CD4-positive, alpha-beta T cell (primary cell): ENCODE measurements at regions not wholly inside any gene's neighbourhood (a gene's known extent, or its start where the extent isn't known, plus 50 kb on each side); places are given as distances from the start of the nearest gene placed in this dataset.

Source experiments
- ATAC-seq: fragments of 200-7000 bp; cut with Tn5 transposase; one replicate; pipeline ENCODE4 v1.10.0; 2022; ENCODE audit warnings: mild to moderate bottlenecking; ENCODE audit not compliant: poor library complexity
- CTCF ChIA-PET: fragments of 350-600 bp; sonication (Branson Sonifier 250); formaldehyde crosslinking; loops from one replicate; lab custom pipeline; 2021; ENCODE audit warnings: antibody characterized with exemption, inconsistent platforms; lab: Charles Lee
- POLR2A ChIA-PET: fragments of 350-600 bp; sonication (Branson Sonifier 250); formaldehyde crosslinking; loops from one replicate; lab custom pipeline; 2021; ENCODE audit warnings: antibody characterized with exemption, inconsistent platforms; lab: Charles Lee
- DNase-seq, 14 experiments: peaks; one replicate each; pipeline ENCODE4 v3.0.0-alpha.2; 2013 to 2020; ENCODE audit warnings: mixed read lengths in 2 of 14
- H3K27ac ChIP-seq, 2 donors: one replicate each; pipeline versions ENCODE4 v1.5.1 to v1.7.0; 2013; ENCODE audit warnings: low read length in 2 of 2, low read depth in 1 of 2, mild to moderate bottlenecking in 1 of 2
- H3K27me3 ChIP-seq, 2 experiments: 1 replicate in 1 of 2; 2 replicates in 1 of 2; pipeline versions ENCODE4 v1.6.1 to v1.7.0; 2013; ENCODE audit warnings: low read length in 2 of 2, control low read depth in 1 of 2, mild to moderate bottlenecking in 1 of 2, moderate library complexity in 1 of 2; ENCODE audit not compliant: insufficient read depth in 2 of 2, control insufficient read depth in 1 of 2
- H3K36me3 ChIP-seq: one replicate; pipeline ENCODE4 v1.6.1; 2013; ENCODE audit warnings: low read length, control low read depth; ENCODE audit not compliant: insufficient read depth
- H3K4me1 ChIP-seq: one replicate; pipeline ENCODE4 v1.6.1; 2013; ENCODE audit warnings: low read length, control low read depth; ENCODE audit not compliant: insufficient read depth
- H3K4me3 ChIP-seq: one replicate; pipeline ENCODE4 v1.5.1; 2013; ENCODE audit warnings: mild to moderate bottlenecking, low read length, moderate library complexity
- H3K9me3 ChIP-seq, 2 experiments: 1 replicate in 1 of 2; 2 replicates in 1 of 2; pipeline versions ENCODE4 v1.6.1 to v1.7.0; 2013; ENCODE audit warnings: low read length in 2 of 2, mild to moderate bottlenecking in 2 of 2, control low read depth in 1 of 2, moderate library complexity in 1 of 2; ENCODE audit not compliant: control insufficient read depth in 1 of 2, insufficient read depth in 1 of 2
- H3K27ac Mint-ChIP-seq: one replicate; pipeline ENCODE4 v1.8.0; 2020; ENCODE audit warnings: mixed read lengths
- H3K27me3 Mint-ChIP-seq: one replicate; pipeline ENCODE4 v1.8.0; 2021; ENCODE audit warnings: mixed read lengths
- H3K36me3 Mint-ChIP-seq: one replicate; pipeline ENCODE4 v1.8.0; 2021; ENCODE audit warnings: low read depth, mixed read lengths
- H3K4me1 Mint-ChIP-seq: one replicate; pipeline ENCODE4 v1.8.0; 2021; ENCODE audit warnings: low read depth, mixed read lengths
- H3K4me3 Mint-ChIP-seq: one replicate; pipeline ENCODE4 v1.8.0; 2020; ENCODE audit warnings: mild to moderate bottlenecking, mixed read lengths
- H3K9me3 Mint-ChIP-seq: one replicate; pipeline ENCODE4 v1.8.0; 2020; ENCODE audit warnings: mixed read lengths
- CTCF ChIP-seq: fragments of 200-600 bp; IDR thresholded peaks from one replicate; pipeline ENCODE4 v1.8.0; 2022; ENCODE audit warnings: antibody characterized with exemption, mild to moderate bottlenecking
- intact Hi-C, 2 experiments: fragments of 100-400 bp; cut with DNase I in 1 of 2; cut with micrococcal nuclease in 1 of 2; formaldehyde crosslinking; loops; one replicate each; pipeline versions ENCODE4 v1.15.1 to v1.9.0; 2023 to 2025; cut with DNase I, micrococcal nuclease

GRCh38 chr6:119653329-119653728 is 303.8 kb upstream of the MAN1A1 start:
- ChIA-PET POLR2A (no interaction called here), CTCF (no interaction called here)
- no peaks in the 10 kb centered on the region for H3K27me3 Mint-ChIP-seq
- H3K4me3 ChIP-seq = no peak overlapping the region
- no peaks in the 10 kb centered on the region for H3K9me3 Mint-ChIP-seq
- TF ChIP-seq CTCF = no peak
- no peaks in the 10 kb centered on the region for H3K36me3 Mint-ChIP-seq
- DNase-seq = no peak
- H3K27me3 ChIP-seq = no peaks in the 10 kb centered on the region
- intact Hi-C loops = no loop called here
- peaks cover 4% of the 10 kb centered on the region for H3K4me1 Mint-ChIP-seq
- H3K27ac ChIP-seq = no peak overlapping the region
- H3K27ac Mint-ChIP-seq = no peak overlapping the region
- H3K4me3 Mint-ChIP-seq = no peak overlapping the region
- ATAC-seq = no peak
- no peaks in the 10 kb centered on the region for H3K9me3 ChIP-seq
- no peaks in the 10 kb centered on the region for H3K36me3 ChIP-seq
- H3K4me1 ChIP-seq = no peaks in the 10 kb centered on the region

DNA sequence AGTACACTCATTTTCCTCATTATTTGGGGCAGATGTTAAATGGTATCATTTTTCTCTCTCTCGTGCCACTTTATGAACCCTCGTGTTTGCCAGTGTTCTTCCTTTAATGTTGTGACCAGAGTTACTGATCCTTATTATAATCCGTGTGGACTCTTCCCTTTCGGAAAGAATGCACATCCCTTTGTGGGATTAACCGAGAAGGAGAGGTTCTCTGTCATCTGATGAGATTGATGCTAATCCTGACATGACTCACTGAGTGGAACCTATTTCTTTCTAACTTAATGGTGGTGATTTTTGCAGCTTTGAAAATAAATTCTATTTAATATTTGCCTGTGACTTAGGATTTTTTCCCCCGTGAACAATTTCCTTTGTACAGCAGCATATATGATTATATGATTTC is 300.0 kb upstream of the MAN1A1 start:
- intact Hi-C loops = no loop called here
- Histone ChIP-seq H3K4me1 (no peaks in the 10 kb centered on the region), H3K27me3 (no peaks in the 10 kb centered on the region), H3K4me3 (no peak overlapping the region), H3K27ac (no peak overlapping the region), H3K36me3 (no peaks in the 10 kb centered on the region), H3K9me3 (no peaks in the 10 kb centered on the region)
- H3K4me3 Mint-ChIP-seq = no peak overlapping the region
- ATAC-seq = no peak
- ChIA-PET CTCF (no interaction called here), POLR2A (no interaction called here)
- no peaks in the 10 kb centered on the region for H3K36me3 Mint-ChIP-seq
- no peaks in the 10 kb centered on the region for H3K9me3 Mint-ChIP-seq
- no peaks in the 10 kb centered on the region for H3K27me3 Mint-ChIP-seq
- no peak for DNase-seq
- no peak for TF ChIP-seq CTCF
- peaks cover 4% of the 10 kb centered on the region for H3K4me1 Mint-ChIP-seq
- H3K27ac Mint-ChIP-seq = no peak overlapping the region

- no peak overlapping the region for H3K4me3 ChIP-seq
- CTCF ChIA-PET = interaction anchor here (0.7 kb wide), 1 partner anchor 22 kb away, joined by 4 read pairs; no protein-coding TSS in a partner anchor
- no peaks in the 10 kb centered on the region for H3K9me3 ChIP-seq
- intact Hi-C loops = no loop called here
- H3K4me1 Mint-ChIP-seq = no peaks in the 10 kb centered on the region
- H3K27ac Mint-ChIP-seq = no peak overlapping the region
- no peaks in the 10 kb centered on the region for H3K36me3 ChIP-seq
- no peaks in the 10 kb centered on the region for H3K36me3 Mint-ChIP-seq
- H3K27me3 ChIP-seq = no peaks in the 10 kb centered on the region
- no peaks in the 10 kb centered on the region for H3K27me3 Mint-ChIP-seq
- H3K4me1 ChIP-seq = no peaks in the 10 kb centered on the region
- DNase-seq (no peak), ATAC-seq (no peak)
- H3K4me3 Mint-ChIP-seq = no peak overlapping the region
- no peak for TF ChIP-seq CTCF
- H3K9me3 Mint-ChIP-seq = no peaks in the 10 kb centered on the region
- POLR2A ChIA-PET = no interaction called here
- H3K27ac ChIP-seq = no peak overlapping the region
These were observed 297.7 kb upstream of the MAN1A1 start for GRCh38 chr6:119647309-119647708.
